ENCODE measurements at regions not wholly inside any gene's neighbourhood (a gene's known extent, or its start where the extent isn't known, plus 50 kb on each side); places are given as distances from the start of the nearest gene placed in this dataset.

DNA sequence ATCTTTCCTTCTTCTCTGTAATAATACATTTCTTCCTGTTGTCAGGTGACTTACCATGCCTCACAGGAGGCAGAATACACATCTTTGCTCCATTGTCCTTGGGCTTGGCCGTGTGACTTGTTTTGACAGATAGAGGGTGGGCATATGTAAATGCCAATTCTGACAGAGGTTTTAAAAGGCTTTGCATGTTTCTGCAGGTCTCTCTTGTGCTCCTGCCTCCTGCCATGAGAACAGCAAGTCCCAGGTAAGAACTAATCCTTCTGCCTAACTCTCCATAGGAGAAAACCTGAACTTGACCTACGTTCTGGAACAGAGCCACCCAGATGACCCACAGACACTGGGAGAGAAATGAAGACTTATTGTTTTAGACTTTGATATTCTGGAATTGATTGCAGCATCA is 88.7 kb upstream of the TNFSF11 start (continued):
- TF ChIP-seq RNF2 (IDR thresholded peaks at IDR 0.05; ENCODE audit: borderline replicate concordance, low read depth, low read length, missing control alignments, poor library complexity, severe bottlenecking) = no peak
- TF ChIP-seq YY1 (IDR thresholded peaks at IDR 0.05; ENCODE audit: low read depth, low read length) = no peak

All from H1 (cell line).